Bronchial epithelial cell (primary cell): ENCODE measurements at regions not wholly inside any gene's neighbourhood (a gene's known extent, or its start where the extent isn't known, plus 50 kb on each side); places are given as distances from the start of the nearest gene placed in this dataset.
"Not testable (repeated sequence)": the region's sequence is repeated elsewhere in the genome, so short reads cannot be mapped to it uniquely, and the experiment has no call there.

ENCODE experiments used
- DNase-seq: peaks from one replicate; pipeline ENCODE4 v3.0.0-alpha.2; 2010; ENCODE audit warnings: low read depth
- FAIRE-seq: peaks from 2 replicates; lab custom pipeline; 2011; peaks lifted over from hg19 to GRCh38; lab: Jason Lieb, UNC
- H3K27me3 ChIP-seq: 2 replicates; pipeline ENCODE4 v1.5.1; 2011; ENCODE audit warnings: low read length; ENCODE audit not compliant: control insufficient read depth, insufficient read depth
- H3K36me3 ChIP-seq: 2 replicates; pipeline ENCODE4 v1.5.1; 2011; ENCODE audit warnings: low read length; ENCODE audit not compliant: control insufficient read depth, insufficient read depth
- H3K4me3 ChIP-seq: 2 replicates; pipeline ENCODE4 v1.5.1; 2011; ENCODE audit warnings: mild to moderate bottlenecking, low read depth, low read length, control low read depth
- CTCF ChIP-seq: IDR thresholded peaks from 2 replicates; pipeline ENCODE4 v1.5.1; 2011; ENCODE audit warnings: mild to moderate bottlenecking, moderate library complexity, low read length, control low read depth, inconsistent platforms; ENCODE audit not compliant: insufficient read depth, severe bottlenecking

GRCh38 chr7:125085084-125085483 is 155.5 kb upstream of the POT1 start:
- no peak for FAIRE-seq
- DNase-seq: no peak
- no peak for TF ChIP-seq CTCF
- Histone ChIP-seq H3K27me3 (no peaks in the 10 kb centered on the region), H3K4me3 (no peak overlapping the region), H3K36me3 (no peaks in the 10 kb centered on the region)

DNA sequence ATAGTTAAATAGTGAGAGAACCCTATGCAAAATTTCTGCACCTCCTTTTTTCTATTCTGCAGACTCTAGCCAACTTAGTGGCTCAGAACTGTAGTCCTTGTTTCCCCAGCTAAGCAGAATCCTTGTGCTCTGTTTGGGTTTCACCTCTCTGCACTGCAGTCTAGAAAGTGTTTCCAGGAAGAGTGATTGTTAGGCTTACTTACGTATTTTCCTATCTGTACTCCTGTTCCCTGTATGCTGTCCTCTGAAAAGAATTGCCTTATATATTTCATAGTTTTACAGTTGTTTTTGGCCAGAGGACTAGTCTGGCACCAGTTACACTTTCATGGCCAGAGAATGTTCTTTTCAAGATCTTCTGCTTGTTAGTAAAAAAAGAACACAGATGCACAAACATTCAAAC is 154.6 kb upstream of the POT1 start:
- Histone ChIP-seq H3K36me3 (no peaks in the 10 kb centered on the region), H3K27me3 (no peaks in the 10 kb centered on the region), H3K4me3 (no peak overlapping the region)
- FAIRE-seq: no peak
- no peak for TF ChIP-seq CTCF
- DNase-seq: no peak

DNA sequence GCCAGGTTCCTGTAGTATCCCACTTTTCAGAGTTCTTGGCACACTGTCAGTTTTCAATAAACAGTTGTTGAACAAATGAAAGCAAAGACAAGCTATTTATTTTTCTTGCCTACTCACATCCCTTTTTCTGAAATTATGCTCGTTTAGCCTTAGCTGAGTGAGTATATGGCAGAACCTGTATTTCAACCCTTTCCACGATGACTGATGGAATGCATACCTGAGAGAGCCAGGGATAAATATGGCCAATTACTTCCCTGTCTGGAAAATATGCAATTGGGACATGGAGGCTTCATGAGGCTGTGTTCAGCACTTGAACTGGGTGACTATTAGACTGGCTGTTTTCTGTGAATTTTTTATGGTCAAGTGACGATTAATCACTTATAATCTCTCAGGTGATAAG is 144.5 kb upstream of the POT1 start:
- H3K27me3 ChIP-seq: no peaks in the 10 kb centered on the region
- DNase-seq (peak; percentile 81), FAIRE-seq (no peak)
- no peak for TF ChIP-seq CTCF
- no peaks in the 10 kb centered on the region for H3K36me3 ChIP-seq
- no peak overlapping the region for H3K4me3 ChIP-seq

DNA sequence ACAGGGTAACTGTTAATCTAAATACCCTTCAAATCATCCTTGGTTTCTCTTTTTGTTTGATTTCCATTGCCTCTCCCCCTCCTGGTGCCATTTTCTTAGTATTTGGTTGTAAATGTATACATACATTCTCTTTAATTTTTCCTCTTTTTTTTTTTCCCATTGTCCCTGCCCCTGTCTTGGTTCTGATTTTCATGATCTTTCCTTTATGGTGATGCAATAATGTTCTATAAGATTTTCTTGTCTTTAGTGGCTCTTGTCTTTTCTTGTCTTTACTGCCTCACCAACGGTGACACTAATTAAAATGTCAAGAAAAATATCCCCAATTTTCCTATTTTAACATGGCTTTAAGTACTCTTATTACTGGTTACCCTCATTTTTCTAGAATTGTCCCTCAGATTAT is 135.9 kb upstream of the POT1 start:
- no peak for TF ChIP-seq CTCF
- no peak for FAIRE-seq
- Histone ChIP-seq H3K4me3 (no peak overlapping the region), H3K36me3 (no peaks in the 10 kb centered on the region), H3K27me3 (no peaks in the 10 kb centered on the region)
- DNase-seq: no peak

DNA sequence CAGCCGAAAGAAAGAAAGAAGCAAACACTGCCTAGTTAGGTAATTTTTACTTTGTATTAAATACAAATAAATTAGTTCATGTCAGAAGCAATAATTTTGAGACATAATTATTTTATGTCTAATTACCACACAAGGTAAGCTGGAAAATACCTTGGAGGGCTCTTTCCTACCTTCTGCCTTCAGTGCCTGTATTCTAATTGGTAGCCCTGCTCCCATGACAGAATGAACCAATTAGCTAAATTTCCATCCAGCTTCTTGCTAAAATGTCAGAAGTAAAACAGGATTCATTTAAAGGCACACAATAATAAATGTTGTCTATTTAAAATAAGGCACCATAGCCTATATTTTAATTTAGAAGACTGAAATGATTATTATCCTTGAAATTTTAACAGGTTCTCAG is 135.4 kb upstream of the POT1 start:
- no peak for FAIRE-seq
- no peak for TF ChIP-seq CTCF
- no peak overlapping the region for H3K4me3 ChIP-seq
- no peak for DNase-seq
- H3K27me3 ChIP-seq: no peaks in the 10 kb centered on the region
- no peaks in the 10 kb centered on the region for H3K36me3 ChIP-seq

DNA sequence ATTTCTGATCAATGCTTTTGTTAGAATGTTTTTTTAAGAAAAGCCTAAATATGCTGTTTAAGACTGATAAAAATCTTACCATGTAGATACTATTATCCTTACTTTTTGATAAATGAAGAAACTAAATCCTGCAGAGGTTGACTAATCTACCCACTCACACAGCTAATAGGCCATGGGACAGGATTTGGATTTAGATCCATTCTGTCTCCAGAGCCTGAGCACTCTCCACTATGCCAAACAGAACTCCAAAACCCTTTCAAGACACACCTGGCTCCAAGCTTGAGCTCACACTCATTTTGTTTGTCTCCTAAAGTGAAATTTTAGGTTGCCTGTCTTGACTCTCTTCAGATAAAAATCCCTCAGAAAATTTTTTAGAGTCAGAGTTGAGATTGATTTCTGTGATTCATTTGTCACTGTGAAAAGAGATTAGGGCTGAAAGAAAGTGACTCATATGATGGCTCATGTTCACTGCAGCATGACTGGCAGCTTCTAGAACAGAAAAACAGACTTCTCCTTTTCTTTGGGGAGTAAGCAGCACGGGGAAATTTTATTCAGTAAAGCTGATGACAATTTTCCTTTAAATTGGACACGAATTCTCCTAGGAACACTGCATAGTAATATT is 132.3 kb upstream of the POT1 start:
- H3K27me3 ChIP-seq: no peaks in the 10 kb centered on the region
- TF ChIP-seq CTCF: no peak
- no peak overlapping the region for H3K4me3 ChIP-seq
- no peaks in the 10 kb centered on the region for H3K36me3 ChIP-seq
- peak; percentile 90 for DNase-seq
- FAIRE-seq: no peak

DNA sequence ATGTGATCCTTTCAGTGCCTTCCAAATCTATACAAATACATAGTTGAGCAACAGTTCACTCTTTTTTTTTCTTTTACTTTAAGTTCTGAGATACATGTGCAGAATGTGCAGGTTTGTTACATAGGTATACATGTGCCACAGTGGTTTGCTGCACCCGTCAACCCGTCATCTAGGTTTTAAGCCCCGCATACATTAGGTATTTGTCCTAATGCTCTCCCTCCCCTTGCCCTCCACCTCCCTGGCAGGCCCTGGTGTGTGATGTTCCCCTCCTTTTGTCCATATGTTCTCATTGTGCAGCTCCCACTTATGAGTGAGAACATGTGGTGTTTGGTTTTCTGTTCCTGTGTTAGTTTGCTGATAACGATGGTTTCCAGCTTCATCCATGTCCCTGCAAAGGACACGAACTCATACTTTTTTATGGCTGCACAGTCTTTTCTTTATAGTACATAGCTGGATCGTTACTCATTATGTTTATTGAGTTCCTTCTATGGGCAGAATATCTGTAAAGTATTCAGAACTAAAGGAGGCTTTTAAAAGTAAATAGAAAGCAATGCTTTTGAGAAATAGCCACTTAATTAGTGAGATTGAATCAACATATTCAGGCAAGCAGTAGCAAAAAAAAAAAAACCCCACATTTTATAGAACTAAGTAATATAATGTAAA is 131.6 kb upstream of the POT1 start:
- not testable (repeated sequence) for H3K27me3 ChIP-seq, FAIRE-seq, H3K36me3 ChIP-seq, H3K4me3 ChIP-seq
- peak; percentile 26 for DNase-seq
